HCT116 (cell line): ENCODE measurements at regions not wholly inside any gene's neighbourhood (a gene's known extent, or its start where the extent isn't known, plus 50 kb on each side); places are given as distances from the start of the nearest gene placed in this dataset.

Experiments
- ATAC-seq: fragments of 200-7000 bp; cut with Tn5 transposase; 2 replicates; pipeline ENCODE4 v1.9.1; 2020; ENCODE audit warnings: mild to moderate bottlenecking, moderate library complexity
- BruUV-seq: library from RNA; stranded (reverse); fragments of 400-500 nt; replicated peaks from 2 replicates; lab custom pipeline; 2021; lab: Mats Ljungman, UMichigan
- CTCF ChIA-PET: fragments of 300-600 bp; sonication (Branson Sonifier 250); formaldehyde crosslinking; loops from one replicate; lab custom pipeline; 2021; ENCODE audit warnings: antibody characterized with exemption; lab: Charles Lee
- POLR2A ChIA-PET: fragments of 300-600, 350-600 bp; sonication (Branson Sonifier 250); formaldehyde crosslinking; loops from one replicate; lab custom pipeline; 2021; ENCODE audit warnings: antibody characterized with exemption; lab: Charles Lee
- RAD21 ChIA-PET, 2 experiments: fragments of 300-600 bp; sonication (Branson Sonifier 250); formaldehyde crosslinking; loops; one replicate each; lab custom pipeline; 2023; ENCODE audit warnings: low total read pairs in 2 of 2; ENCODE audit not compliant: uncharacterized antibody in 2 of 2, unreplicated experiment in 2 of 2, low non-redundant PET in 1 of 2; lab: Charles Lee
- DNase-seq: peaks from one replicate; pipeline ENCODE4 v3.0.0-alpha.2; 2010; ENCODE audit warnings: low read depth, low spot score
- H2AFZ ChIP-seq: fragments of 200-600 bp; shearing (Covaris generic), sonication (generic); 2 replicates; pipeline ENCODE4 v1.6.1; 2017; ENCODE audit warnings: low read depth, mixed run types, mixed read lengths, antibody characterized with exemption, low read length; ENCODE audit not compliant: poor library complexity, severe bottlenecking
- H3K27ac ChIP-seq: 2 replicates; pipeline ENCODE4 v1.5.1; 2012; ENCODE audit warnings: low read depth, low read length
- H3K27me3 ChIP-seq: fragments of 200-600 bp; sonication (generic); 2 replicates; pipeline ENCODE4 v1.6.1; 2016; ENCODE audit warnings: mixed run types, low read length, mixed read lengths; ENCODE audit not compliant: insufficient read depth
- H3K36me3 ChIP-seq, 2 experiments: fragments of 200-500 bp in 1 of 2; fragments of 200-600 bp in 1 of 2; sonication (Bioruptor generic) in 1 of 2; sonication (generic) in 1 of 2; 2 replicates each; pipeline versions ENCODE4 v1.5.1 to v1.6.1; 2014 to 2016; ENCODE audit warnings: low read length in 2 of 2, inconsistent platforms in 1 of 2, mixed read lengths in 1 of 2, mixed run types in 1 of 2; ENCODE audit not compliant: insufficient read depth in 2 of 2, control insufficient read depth in 1 of 2
- H3K4me1 ChIP-seq, 2 experiments: fragments of 200-600 bp in 1 of 2; sonication (generic) in 1 of 2; 2 replicates each; pipeline versions ENCODE4 v1.5.1 to v1.6.1; 2012 to 2017; ENCODE audit warnings: low read length in 2 of 2, inconsistent platforms in 1 of 2, mild to moderate bottlenecking in 1 of 2, mixed read lengths in 1 of 2, mixed run types in 1 of 2, moderate library complexity in 1 of 2; ENCODE audit not compliant: insufficient read depth in 2 of 2, control insufficient read depth in 1 of 2
- H3K4me2 ChIP-seq: fragments of 200-600 bp; sonication (generic); 2 replicates; pipeline ENCODE4 v1.6.1; 2017; ENCODE audit warnings: mixed run types, low read length, mixed read lengths
- H3K4me3 ChIP-seq, 2 experiments: fragments of 200-600 bp in 1 of 2; sonication (generic) in 1 of 2; replicated peaks in 1 of 2; 2 replicates each; pipeline ENCODE4 v1.5.1; 2011 to 2016; ENCODE audit warnings: low read length in 2 of 2, control low read depth in 1 of 2, low read depth in 1 of 2, mild to moderate bottlenecking in 1 of 2, mixed read lengths in 1 of 2, mixed run types in 1 of 2
- H3K79me2 ChIP-seq: fragments of 200-600 bp; sonication (generic); 2 replicates; pipeline ENCODE4 v1.6.1; 2017; ENCODE audit warnings: mild to moderate bottlenecking, mixed run types, low read length, moderate library complexity, mixed read lengths; ENCODE audit not compliant: insufficient read depth
- H3K9ac ChIP-seq: fragments of 200-600 bp; sonication (generic); 2 replicates; pipeline ENCODE4 v1.6.1; 2016; ENCODE audit warnings: low read length, mixed read lengths
- H3K9me2 ChIP-seq: fragments of 200-600 bp; sonication (generic), shearing (Covaris generic); 2 replicates; pipeline ENCODE4 v1.6.1; 2017; ENCODE audit warnings: mixed run types, mild to moderate bottlenecking, moderate library complexity; ENCODE audit not compliant: insufficient read depth
- H3K9me3 ChIP-seq, 2 experiments: fragments of 200-500 bp in 1 of 2; fragments of 200-600 bp in 1 of 2; sonication (Bioruptor generic) in 1 of 2; sonication (generic) in 1 of 2; 2 replicates each; pipeline ENCODE4 v1.6.1; 2014 to 2017; ENCODE audit warnings: low read length in 2 of 2, mixed read lengths in 2 of 2, inconsistent platforms in 1 of 2, low read depth in 1 of 2, mild to moderate bottlenecking in 1 of 2, mixed run types in 1 of 2, moderate library complexity in 1 of 2; ENCODE audit not compliant: control insufficient read depth in 1 of 2, insufficient read depth in 1 of 2
- H4K20me1 ChIP-seq: fragments of 200-600 bp; sonication (generic), shearing (Covaris generic); 2 replicates; pipeline ENCODE4 v1.6.1; 2017; ENCODE audit warnings: mixed run types, mild to moderate bottlenecking, moderate library complexity; ENCODE audit not compliant: insufficient read depth
- CBX3 ChIP-seq: IDR thresholded peaks from 2 replicates; pipeline ENCODE4 v1.6.1; 2012; ENCODE audit warnings: low read depth
- CEBPB ChIP-seq: IDR thresholded peaks from 2 replicates; pipeline ENCODE4 v1.6.1; 2012; ENCODE audit warnings: low read depth
- ELF1 ChIP-seq: IDR thresholded peaks from 2 replicates; pipeline ENCODE4 v1.6.1; 2012; ENCODE audit warnings: low read depth, borderline replicate concordance
- EZH2 ChIP-seq: fragments of 200-600 bp; sonication (generic); IDR thresholded peaks from 2 replicates; pipeline ENCODE4 v1.6.1; 2017; ENCODE audit warnings: antibody characterized with exemption, mixed run types
- EZH2phosphoT487 ChIP-seq: fragments of 200-600 bp; IDR thresholded peaks from 2 replicates; pipeline ENCODE4 v1.6.1; 2018; ENCODE audit warnings: antibody characterized with exemption, borderline replicate concordance
- JUND ChIP-seq: IDR thresholded peaks from 2 replicates; pipeline ENCODE4 v1.6.1; 2012
- POLR2A ChIP-seq: IDR thresholded peaks from 2 replicates; pipeline ENCODE4 v1.7.0; 2011; ENCODE audit warnings: borderline replicate concordance; ENCODE audit not compliant: insufficient read depth, insufficient read length; ENCODE audit errors: extremely low read depth
- POLR2AphosphoS5 ChIP-seq: IDR thresholded peaks from 2 replicates; pipeline ENCODE4 v1.6.1; 2011; ENCODE audit warnings: mild to moderate bottlenecking, low read depth, low read length, moderate library complexity
- RAD21 ChIP-seq: IDR thresholded peaks from 2 replicates; pipeline ENCODE4 v1.6.1; 2012; ENCODE audit warnings: low read depth, mild to moderate bottlenecking
- SIN3A ChIP-seq: IDR thresholded peaks from 2 replicates; pipeline ENCODE4 v1.6.1; 2012; ENCODE audit warnings: low read depth
- SP1 ChIP-seq: IDR thresholded peaks from 2 replicates; pipeline ENCODE4 v1.6.1; 2012; ENCODE audit warnings: low read depth
- TCF7L2 ChIP-seq: IDR thresholded peaks from 2 replicates; pipeline ENCODE4 v1.7.0; 2011; ENCODE audit warnings: borderline replicate concordance, inconsistent platforms; ENCODE audit not compliant: insufficient read depth, insufficient read length; ENCODE audit errors: extremely low read depth
- YY1 ChIP-seq: IDR thresholded peaks from 2 replicates; pipeline ENCODE4 v1.6.1; 2011; ENCODE audit warnings: low read length, low read depth, moderate library complexity, mild to moderate bottlenecking; ENCODE audit not compliant: insufficient replicate concordance; ENCODE audit errors: extremely low read depth
- ZFX ChIP-seq: fragments of 450-650 bp; IDR thresholded peaks from 2 replicates; pipeline ENCODE4 v1.6.1; 2017
- intact Hi-C: fragments of 100-400 bp; cut with micrococcal nuclease; formaldehyde crosslinking; loops from 2 replicates; pipeline ENCODE4 v1.10.0; 2022
- TF ChIP-seq, protein P1 (sequence below): IDR thresholded peaks from 2 replicates; pipeline ENCODE4 v1.6.1; 2012
- TF ChIP-seq, protein P2 (sequence below): IDR thresholded peaks from 2 replicates; pipeline ENCODE4 v1.6.1; 2012
- TF ChIP-seq, protein P3 (sequence below), 3 experiments: fragments of 200-600 bp in 1 of 3; sonication (generic) in 1 of 3; IDR thresholded peaks in 2 of 3; conservative IDR thresholded peaks in 1 of 3; 2 replicates each; pipeline ENCODE4 v1.5.1; 2012 to 2017; ENCODE audit warnings: low read depth in 2 of 3, low read length in 2 of 3, antibody characterized with exemption in 1 of 3, borderline replicate concordance in 1 of 3, control low read depth in 1 of 3, mild to moderate bottlenecking in 1 of 3, mixed read lengths in 1 of 3, mixed run types in 1 of 3, moderate library complexity in 1 of 3; ENCODE audit not compliant: insufficient read depth in 1 of 3
- TF ChIP-seq, protein P4 (sequence below): IDR thresholded peaks from 2 replicates; pipeline ENCODE4 v1.6.1; 2011; ENCODE audit warnings: mild to moderate bottlenecking, low read length, moderate library complexity; ENCODE audit not compliant: insufficient replicate concordance; ENCODE audit errors: extremely low read depth

DNA sequence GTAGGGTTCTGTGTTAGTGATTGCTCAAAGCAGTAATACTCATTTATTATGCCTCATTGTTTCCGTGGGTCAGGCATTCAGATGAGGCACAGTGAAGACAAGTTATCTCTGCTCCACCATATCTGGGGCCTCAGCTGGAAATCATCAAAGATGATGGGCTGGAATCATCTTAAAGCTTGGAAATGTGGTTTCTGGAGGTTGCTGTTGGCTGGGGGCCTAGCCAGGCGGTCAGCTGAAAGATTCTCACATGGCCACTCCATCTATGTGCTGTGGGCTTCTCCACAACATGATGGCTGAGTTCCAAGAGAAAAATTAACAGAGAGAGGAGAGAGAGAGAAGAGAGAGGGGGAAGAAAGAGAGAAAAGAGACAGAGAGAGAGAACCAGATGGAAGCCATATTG, 75.5 kb downstream of the OLFM4 start:
- Histone ChIP-seq H3K9me2 (no peaks in the 10 kb centered on the region), H3K9me3 (no peaks in the 10 kb centered on the region), H3K4me2 (no peak overlapping the region), H3K9ac (no peak overlapping the region), H4K20me1 (no peaks in the 10 kb centered on the region), H3K79me2 (no peaks in the 10 kb centered on the region), H3K36me3 (no peaks in the 10 kb centered on the region), H3K4me1 (no peaks in the 10 kb centered on the region), H3K27me3 (no peaks in the 10 kb centered on the region), H2AFZ (no peak overlapping the region), H3K27ac (no peak overlapping the region), H3K4me3 (no peak overlapping the region)
- intact Hi-C loops, result no loop called here
- BruUV-seq, result no TSS peak
- DNase-seq (no peak), ATAC-seq (no peak)
- RAD21 ChIA-PET, result no interaction called here
- no peak for TF ChIP-seq ZFX
- no peak for TF ChIP-seq TCF7L2
- no peak for TF ChIP-seq CEBPB
- no peak for TF ChIP-seq RAD21
- TF ChIP-seq YY1, result no peak
- no peak for TF ChIP-seq EZH2phosphoT487
- TF ChIP-seq POLR2A, result no peak
- no peak for TF ChIP-seq SIN3A
- TF ChIP-seq, protein P1, sequence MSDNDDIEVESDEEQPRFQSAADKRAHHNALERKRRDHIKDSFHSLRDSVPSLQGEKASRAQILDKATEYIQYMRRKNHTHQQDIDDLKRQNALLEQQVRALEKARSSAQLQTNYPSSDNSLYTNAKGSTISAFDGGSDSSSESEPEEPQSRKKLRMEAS, result no peak
- TF ChIP-seq, protein P2, sequence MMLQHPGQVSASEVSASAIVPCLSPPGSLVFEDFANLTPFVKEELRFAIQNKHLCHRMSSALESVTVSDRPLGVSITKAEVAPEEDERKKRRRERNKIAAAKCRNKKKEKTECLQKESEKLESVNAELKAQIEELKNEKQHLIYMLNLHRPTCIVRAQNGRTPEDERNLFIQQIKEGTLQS, result no peak
- no peak for TF ChIP-seq EZH2
- no peak for TF ChIP-seq POLR2AphosphoS5
- no peak for TF ChIP-seq JUND
- TF ChIP-seq CBX3, result no peak
- TF ChIP-seq ELF1, result no peak
- TF ChIP-seq SP1, result no peak
- TF ChIP-seq, protein P3, sequence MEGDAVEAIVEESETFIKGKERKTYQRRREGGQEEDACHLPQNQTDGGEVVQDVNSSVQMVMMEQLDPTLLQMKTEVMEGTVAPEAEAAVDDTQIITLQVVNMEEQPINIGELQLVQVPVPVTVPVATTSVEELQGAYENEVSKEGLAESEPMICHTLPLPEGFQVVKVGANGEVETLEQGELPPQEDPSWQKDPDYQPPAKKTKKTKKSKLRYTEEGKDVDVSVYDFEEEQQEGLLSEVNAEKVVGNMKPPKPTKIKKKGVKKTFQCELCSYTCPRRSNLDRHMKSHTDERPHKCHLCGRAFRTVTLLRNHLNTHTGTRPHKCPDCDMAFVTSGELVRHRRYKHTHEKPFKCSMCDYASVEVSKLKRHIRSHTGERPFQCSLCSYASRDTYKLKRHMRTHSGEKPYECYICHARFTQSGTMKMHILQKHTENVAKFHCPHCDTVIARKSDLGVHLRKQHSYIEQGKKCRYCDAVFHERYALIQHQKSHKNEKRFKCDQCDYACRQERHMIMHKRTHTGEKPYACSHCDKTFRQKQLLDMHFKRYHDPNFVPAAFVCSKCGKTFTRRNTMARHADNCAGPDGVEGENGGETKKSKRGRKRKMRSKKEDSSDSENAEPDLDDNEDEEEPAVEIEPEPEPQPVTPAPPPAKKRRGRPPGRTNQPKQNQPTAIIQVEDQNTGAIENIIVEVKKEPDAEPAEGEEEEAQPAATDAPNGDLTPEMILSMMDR (IDR thresholded peaks at IDR 0.05 in 2 of 3, conservative IDR thresholded peaks at IDR 0.05 in 1 of 3; ENCODE audit: borderline replicate concordance in 1 of 3, insufficient read depth in 1 of 3, low read depth in 2 of 3, low read length in 2 of 3), result no peak
- TF ChIP-seq, protein P4, sequence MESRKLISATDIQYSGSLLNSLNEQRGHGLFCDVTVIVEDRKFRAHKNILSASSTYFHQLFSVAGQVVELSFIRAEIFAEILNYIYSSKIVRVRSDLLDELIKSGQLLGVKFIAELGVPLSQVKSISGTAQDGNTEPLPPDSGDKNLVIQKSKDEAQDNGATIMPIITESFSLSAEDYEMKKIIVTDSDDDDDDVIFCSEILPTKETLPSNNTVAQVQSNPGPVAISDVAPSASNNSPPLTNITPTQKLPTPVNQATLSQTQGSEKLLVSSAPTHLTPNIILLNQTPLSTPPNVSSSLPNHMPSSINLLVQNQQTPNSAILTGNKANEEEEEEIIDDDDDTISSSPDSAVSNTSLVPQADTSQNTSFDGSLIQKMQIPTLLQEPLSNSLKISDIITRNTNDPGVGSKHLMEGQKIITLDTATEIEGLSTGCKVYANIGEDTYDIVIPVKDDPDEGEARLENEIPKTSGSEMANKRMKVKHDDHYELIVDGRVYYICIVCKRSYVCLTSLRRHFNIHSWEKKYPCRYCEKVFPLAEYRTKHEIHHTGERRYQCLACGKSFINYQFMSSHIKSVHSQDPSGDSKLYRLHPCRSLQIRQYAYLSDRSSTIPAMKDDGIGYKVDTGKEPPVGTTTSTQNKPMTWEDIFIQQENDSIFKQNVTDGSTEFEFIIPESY, result no peak
- POLR2A ChIA-PET, result no interaction called here
- CTCF ChIA-PET, result no interaction called here
